ENCODE measurements at regions not wholly inside any gene's neighbourhood (a gene's known extent, or its start where the extent isn't known, plus 50 kb on each side); places are given as distances from the start of the nearest gene placed in this dataset.

GRCh38 chr12:66905201-66905600 is 226.3 kb upstream of the GRIP1 start:
- DNase-seq, result no peak
- Histone ChIP-seq H3K9me3 (no peaks in the 10 kb centered on the region), H3K4me3 (no peak overlapping the region), H3K27me3 (no peaks in the 10 kb centered on the region), H3K27ac (no peak overlapping the region), H3K4me1 (no peaks in the 10 kb centered on the region), H3K36me3 (ENCODE audit: low read depth, missing control alignments) (no peaks in the 10 kb centered on the region)
- intact Hi-C loops (cut with DNase I; ENCODE audit: low total_unique reads), result no loop called here
- TF ChIP-seq, protein P1, sequence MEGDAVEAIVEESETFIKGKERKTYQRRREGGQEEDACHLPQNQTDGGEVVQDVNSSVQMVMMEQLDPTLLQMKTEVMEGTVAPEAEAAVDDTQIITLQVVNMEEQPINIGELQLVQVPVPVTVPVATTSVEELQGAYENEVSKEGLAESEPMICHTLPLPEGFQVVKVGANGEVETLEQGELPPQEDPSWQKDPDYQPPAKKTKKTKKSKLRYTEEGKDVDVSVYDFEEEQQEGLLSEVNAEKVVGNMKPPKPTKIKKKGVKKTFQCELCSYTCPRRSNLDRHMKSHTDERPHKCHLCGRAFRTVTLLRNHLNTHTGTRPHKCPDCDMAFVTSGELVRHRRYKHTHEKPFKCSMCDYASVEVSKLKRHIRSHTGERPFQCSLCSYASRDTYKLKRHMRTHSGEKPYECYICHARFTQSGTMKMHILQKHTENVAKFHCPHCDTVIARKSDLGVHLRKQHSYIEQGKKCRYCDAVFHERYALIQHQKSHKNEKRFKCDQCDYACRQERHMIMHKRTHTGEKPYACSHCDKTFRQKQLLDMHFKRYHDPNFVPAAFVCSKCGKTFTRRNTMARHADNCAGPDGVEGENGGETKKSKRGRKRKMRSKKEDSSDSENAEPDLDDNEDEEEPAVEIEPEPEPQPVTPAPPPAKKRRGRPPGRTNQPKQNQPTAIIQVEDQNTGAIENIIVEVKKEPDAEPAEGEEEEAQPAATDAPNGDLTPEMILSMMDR (IDR thresholded peaks at IDR 0.05), result no peak
- no peak for TF ChIP-seq POLR2A (IDR thresholded peaks at IDR 0.05)

GRCh38 chr12:66910366-66910974 is 231.6 kb upstream of the GRIP1 start:
- intact Hi-C loops (cut with DNase I; ENCODE audit: low total_unique reads), result no loop called here
- WGBS, 2 donors, result 92 to 95% methylated on average over 7 of the region's 7 CpGs
- no peak for DNase-seq
- TF ChIP-seq POLR2A (IDR thresholded peaks at IDR 0.05), result no peak
- TF ChIP-seq, protein P1 (IDR thresholded peaks at IDR 0.05), result no peak
- no peaks in the 10 kb centered on the region for H3K36me3 ChIP-seq (ENCODE audit: low read depth, missing control alignments)
- H3K27me3 ChIP-seq, result no peaks in the 10 kb centered on the region
- H3K4me3 ChIP-seq, result no peak overlapping the region
- no peak overlapping the region for H3K27ac ChIP-seq
- no peaks in the 10 kb centered on the region for H3K9me3 ChIP-seq
- no peaks in the 10 kb centered on the region for H3K4me1 ChIP-seq

DNA sequence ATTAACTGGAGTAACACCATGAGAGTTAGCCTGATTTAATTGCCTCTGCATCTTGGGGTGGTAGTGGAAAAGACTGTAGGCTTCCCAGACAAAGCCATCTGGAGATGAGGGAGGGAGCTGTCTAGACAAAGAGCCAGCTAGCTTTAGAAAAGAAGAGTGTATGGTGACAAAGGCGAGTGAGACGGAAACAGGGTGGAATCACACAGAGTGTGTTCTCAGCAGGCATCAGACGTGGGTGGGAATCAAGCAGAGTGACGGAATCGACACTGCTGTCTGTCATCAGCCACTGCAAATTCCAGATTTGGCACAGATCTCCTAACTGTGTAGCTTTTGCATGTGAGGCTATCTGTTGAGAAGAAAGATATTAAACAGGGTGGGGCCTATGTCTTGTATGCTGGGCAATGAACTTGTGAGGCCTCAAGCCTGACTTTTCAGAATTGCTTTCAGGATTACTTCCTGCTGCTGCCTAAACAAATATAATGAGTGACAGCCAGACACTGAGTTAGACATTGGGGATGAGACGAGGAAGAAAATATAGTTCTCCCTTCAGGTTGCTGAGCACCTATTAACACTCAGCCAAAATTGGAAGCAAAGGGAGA is 236.5 kb upstream of the GRIP1 start:
- intact Hi-C loops (cut with DNase I; ENCODE audit: low total_unique reads), result no loop called here
- 79 to 88% methylated on average over 6 of the region's 6 CpGs for WGBS, 2 donors
- no peak overlapping the region for H3K27ac ChIP-seq

DNA sequence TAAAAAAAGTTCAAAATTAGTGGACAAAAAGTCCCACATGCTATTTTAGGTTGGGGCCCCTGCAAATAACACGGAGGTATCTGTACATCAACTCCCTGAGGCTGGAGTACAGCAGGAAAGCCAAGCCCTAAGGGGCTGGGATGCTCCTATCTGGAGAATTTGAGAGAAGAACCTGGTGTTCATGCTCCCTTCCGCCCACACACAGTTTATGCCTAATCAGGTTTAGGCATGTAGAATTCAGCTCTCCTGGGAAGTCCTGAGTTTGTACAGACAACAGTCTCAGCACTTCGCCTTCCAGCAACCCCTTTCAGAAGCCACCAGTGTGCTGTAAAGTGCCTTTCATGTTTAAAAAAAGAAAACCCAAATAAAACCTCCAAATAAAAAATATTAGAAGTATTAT is 237.3 kb upstream of the GRIP1 start:
- no peak for DNase-seq
- no peaks in the 10 kb centered on the region for H3K4me1 ChIP-seq
- WGBS, 2 donors, result 59 to 66% methylated on average over 2 to 3 of the region's 3 CpGs
- no peak overlapping the region for H3K4me3 ChIP-seq
- TF ChIP-seq, protein P1 (IDR thresholded peaks at IDR 0.05), result no peak
- TF ChIP-seq POLR2A (IDR thresholded peaks at IDR 0.05), result no peak
- intact Hi-C loops (cut with DNase I; ENCODE audit: low total_unique reads), result no loop called here
- no peak overlapping the region for H3K27ac ChIP-seq
- H3K27me3 ChIP-seq, result no peaks in the 10 kb centered on the region
- no peaks in the 10 kb centered on the region for H3K36me3 ChIP-seq (ENCODE audit: low read depth, missing control alignments)
- no peaks in the 10 kb centered on the region for H3K9me3 ChIP-seq

More for the DNA sequence above, 236.5 kb upstream of the GRIP1 start:
- no peaks in the 10 kb centered on the region for H3K9me3 ChIP-seq
- TF ChIP-seq, protein P1 (IDR thresholded peaks at IDR 0.05), result no peak
- TF ChIP-seq POLR2A (IDR thresholded peaks at IDR 0.05), result no peak
- DNase-seq, result no peak
- no peaks in the 10 kb centered on the region for H3K27me3 ChIP-seq
- no peaks in the 10 kb centered on the region for H3K4me1 ChIP-seq
- H3K36me3 ChIP-seq (ENCODE audit: low read depth, missing control alignments), result no peaks in the 10 kb centered on the region
- H3K4me3 ChIP-seq, result no peak overlapping the region

DNA sequence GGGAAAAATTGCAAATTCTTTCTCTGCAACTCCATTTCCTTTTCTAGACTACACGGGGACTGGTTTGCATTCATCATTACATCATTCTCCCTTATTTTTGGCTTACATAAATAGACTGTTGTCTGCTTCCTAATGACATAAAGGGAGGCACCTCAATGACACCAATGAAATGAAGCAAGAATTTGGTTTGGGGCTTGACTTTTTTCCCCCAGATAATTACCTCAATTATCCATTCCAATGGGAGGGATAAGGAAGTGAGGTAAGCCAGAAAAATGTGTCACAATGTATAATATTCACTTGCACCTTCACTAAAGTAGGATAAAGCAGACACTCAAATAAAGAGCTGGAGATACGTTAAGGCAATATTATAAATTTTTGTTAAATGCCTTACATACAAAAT is 240.6 kb upstream of the GRIP1 start:
- Histone ChIP-seq H3K27me3 (no peaks in the 10 kb centered on the region), H3K4me3 (no peak overlapping the region), H3K27ac (no peak overlapping the region), H3K9me3 (no peaks in the 10 kb centered on the region), H3K36me3 (ENCODE audit: low read depth, missing control alignments) (no peaks in the 10 kb centered on the region), H3K4me1 (no peaks in the 10 kb centered on the region)
- TF ChIP-seq, protein P1 (IDR thresholded peaks at IDR 0.05), result no peak
- no peak for TF ChIP-seq POLR2A (IDR thresholded peaks at IDR 0.05)
- 86 to 88% methylated on average over 2 of the region's 2 CpGs for WGBS, 2 donors
- intact Hi-C loops (cut with DNase I; ENCODE audit: low total_unique reads), result no loop called here
- no peak for DNase-seq

All from testis (tissue), 2 donors.